HG03095 (cell line): ENCODE measurements at regions not wholly inside any gene's neighbourhood (a gene's known extent, or its start where the extent isn't known, plus 50 kb on each side); places are given as distances from the start of the nearest gene placed in this dataset.

Experiments
- ATAC-seq: cut with Tn5 transposase; IDR thresholded peaks from one replicate; pipeline ENCODE4 v1.9.1; 2021; ENCODE audit warnings: moderate library complexity; ENCODE audit not compliant: unreplicated experiment

DNA sequence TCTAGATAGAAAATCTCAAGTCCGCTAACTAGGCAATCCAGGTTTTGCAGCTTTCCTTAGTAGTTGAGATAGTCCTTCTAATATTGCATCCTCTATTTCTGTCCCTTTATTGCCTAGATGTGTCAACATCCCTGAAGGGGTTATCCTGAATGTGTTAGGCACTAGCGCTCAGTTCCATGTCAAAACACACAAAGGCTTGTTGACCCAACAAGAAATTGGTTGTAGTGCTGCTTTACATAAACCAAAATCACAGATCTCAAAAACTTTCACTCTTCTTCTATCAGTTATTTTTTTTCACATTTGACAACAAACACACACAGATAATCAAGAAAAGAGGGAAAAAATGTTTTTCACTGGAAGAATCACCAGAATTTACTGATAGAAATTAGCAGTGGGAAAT lies 51.4 kb upstream of the SOX2 start:
- ATAC-seq: no peak

DNA sequence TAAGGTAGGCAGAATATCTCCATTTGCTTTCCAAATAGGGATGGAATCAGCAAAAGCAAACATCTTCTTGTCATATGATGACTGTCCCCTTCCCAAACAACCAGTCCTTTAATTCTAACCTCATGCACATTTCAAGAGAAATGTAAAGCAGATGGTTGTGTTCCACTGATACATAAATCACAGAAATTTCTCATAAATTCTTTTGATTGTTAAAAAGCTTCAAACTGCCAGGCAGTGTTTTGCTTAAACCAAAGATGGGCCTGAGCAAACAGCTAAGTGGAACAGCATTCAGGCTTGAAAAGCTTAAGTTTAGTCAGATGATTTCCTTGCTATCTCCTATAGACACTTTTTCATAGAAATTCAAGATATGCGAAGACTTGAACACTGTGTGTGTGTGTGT lies 74.3 kb upstream of the SOX2 start:
- no peak for ATAC-seq

DNA sequence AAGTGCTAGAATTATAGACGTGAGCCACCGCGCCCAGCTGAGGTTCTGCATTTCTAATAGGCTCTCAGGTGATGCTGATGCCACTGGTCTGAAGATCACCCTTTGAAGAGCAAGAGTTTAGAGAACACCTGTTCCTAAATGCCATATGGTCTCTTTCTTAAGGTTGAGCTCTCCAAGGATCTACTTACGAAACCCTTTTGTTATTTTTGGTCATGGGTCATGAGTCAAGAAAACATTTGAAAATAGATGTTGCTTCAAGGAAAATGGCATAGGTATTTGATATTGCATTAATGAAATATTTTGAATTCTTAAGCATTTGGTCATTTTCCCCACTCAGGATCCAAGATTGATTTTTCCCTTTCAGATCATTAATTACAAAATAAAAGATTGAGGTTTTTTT lies 74.7 kb upstream of the SOX2 start:
- no peak for ATAC-seq

DNA sequence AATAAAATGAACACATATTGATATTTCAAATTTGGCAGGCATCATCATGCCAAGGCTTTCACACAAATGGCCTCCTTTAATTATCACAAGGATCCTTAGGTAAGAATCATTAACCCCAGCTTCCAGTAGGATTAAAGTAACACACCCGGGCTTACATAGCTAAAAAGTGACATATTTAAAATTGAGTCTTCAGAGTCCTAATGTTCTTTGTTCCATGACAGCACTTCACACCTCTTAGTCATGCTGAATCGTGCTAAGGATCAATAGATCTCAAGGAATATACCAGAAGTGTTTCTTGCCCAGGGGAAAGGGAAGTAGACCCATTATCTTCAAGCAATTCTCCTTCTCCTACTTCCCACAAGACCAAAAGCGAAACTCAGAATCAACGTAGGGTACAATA lies 76.6 kb upstream of the SOX2 start:
- no peak for ATAC-seq

DNA sequence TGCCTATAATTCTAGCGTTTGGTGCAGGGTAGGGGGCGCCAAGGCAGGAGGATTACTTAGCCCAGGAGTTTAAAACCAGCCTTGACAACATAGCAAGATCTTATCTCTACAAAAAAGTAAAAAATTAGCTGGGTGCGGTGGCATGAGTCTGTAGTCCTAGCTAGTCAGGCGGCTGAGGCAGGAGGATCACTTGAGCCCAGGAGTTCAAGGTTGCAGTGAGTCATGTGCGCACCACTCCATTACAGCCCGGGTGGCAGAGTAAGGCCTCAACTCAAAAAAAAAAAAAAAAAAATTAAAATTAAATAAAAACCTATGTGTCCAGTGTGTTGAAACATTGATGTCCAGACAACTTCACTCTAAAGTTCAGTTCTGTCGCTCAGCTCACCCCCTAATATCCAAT lies 78.2 kb upstream of the SOX2 start:
- ATAC-seq: no peak

DNA sequence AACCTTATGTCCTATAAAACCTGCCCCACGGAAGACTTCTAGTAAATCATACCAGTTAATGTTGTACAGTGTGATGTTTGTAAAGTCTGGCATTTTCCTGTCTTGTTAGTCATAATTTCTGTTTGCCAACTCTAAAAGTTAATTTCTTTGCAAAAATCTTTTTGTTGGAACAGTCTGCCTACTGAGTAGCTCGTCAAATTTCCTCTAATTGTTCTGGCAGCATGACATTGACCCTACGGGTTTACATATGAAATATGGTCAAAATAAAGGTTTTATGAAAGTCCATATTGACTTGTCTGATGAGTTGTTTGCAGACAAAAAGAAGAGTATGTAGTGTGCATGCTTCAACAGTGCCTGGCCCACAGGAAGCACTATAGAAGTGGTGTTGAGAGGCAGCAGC lies 79.8 kb upstream of the SOX2 start:
- ATAC-seq: no peak

DNA sequence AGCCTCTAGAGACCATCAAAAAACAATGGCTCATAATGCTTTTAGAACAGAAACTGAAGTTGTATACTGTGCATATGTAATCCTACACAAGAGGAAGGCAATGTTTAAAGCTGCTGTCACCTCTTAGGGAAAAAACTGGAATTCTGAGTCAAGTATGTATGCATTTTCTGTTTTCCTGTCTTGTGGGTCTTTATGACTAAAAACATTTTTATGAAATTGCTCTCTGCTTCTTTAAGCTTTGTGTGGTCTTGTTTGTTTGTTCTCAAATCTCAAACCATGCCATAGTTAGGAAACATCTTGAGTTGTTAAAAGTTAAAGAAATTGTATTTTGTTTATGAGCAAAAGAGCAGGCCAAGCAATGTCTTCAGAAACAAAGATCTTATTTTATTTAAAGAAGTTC lies 80.9 kb upstream of the SOX2 start:
- no peak for ATAC-seq

DNA sequence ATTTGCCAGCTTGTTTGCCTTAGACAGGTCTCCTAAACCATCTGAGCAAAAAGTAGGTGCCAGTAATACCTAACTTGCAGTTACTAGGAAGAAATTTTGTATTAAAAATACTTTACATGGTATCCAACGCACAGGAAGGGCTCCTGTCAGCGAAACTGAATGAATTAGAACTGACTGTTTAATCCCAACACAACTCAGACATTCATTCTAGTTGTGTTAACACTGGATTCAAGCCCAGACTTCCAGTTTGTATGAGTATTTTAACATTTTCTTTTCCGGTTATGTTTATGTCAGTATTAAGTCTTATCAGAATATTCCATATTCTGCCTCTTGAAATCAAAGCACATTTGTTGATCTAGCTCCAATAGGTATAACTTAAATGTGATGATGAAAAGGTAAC lies 82.0 kb upstream of the SOX2 start:
- no peak for ATAC-seq

DNA sequence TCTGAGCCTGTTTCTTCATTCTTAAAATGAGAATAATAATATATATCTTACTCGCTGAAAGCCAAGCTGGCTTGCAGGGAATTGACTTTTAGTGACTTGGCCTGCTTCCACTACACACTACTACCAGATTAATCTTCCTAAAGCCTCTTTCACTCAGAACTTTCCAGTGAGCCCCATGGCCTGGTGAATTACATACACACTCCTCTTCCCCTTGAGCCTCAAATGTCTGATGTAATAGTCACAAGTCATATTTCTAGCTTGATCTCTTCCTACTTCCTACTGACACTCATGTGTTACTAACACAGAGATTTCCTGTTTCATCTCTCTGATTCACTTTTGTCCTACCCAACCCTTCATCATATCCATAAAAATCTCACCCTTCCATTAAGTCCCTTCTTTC lies 82.7 kb upstream of the SOX2 start:
- no peak for ATAC-seq

DNA sequence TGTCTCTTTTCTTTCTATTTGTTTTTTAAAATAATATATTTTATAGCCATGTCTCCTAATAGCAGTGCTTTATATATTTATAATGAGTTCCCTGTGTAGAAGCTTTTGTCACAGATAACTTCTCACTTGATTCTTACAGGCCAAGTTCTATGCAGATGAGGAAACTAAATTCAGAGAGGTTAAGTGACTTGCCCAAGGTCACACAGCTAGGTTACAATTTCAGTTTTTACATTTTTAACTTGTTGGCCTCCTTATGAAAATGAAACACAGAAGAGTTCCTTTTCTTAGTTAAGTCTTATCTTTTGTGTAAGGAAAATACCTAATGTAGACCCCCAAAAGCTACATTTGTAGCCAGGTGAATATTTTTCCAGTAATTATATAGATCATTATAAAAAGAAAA lies 83.3 kb upstream of the SOX2 start:
- no peak for ATAC-seq

DNA sequence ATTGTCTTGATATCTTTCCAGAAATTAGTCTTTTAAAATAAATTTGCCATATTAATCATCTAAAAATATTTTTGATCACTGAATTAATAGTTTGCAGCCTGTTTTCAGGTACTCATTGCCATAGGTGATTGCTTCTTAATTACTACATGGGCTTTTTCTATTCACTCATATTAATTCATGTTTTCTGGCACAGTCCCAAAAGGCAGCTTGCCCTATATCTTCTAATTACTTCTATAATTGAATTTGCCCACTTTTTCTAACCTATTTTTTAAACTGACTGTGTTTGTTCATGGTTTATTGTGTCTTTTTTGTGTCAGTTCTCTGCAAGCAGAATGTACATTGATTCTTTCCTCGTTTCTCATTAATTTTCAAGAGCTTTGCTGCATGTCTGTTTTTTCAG lies 85.7 kb upstream of the SOX2 start:
- ATAC-seq: no peak

DNA sequence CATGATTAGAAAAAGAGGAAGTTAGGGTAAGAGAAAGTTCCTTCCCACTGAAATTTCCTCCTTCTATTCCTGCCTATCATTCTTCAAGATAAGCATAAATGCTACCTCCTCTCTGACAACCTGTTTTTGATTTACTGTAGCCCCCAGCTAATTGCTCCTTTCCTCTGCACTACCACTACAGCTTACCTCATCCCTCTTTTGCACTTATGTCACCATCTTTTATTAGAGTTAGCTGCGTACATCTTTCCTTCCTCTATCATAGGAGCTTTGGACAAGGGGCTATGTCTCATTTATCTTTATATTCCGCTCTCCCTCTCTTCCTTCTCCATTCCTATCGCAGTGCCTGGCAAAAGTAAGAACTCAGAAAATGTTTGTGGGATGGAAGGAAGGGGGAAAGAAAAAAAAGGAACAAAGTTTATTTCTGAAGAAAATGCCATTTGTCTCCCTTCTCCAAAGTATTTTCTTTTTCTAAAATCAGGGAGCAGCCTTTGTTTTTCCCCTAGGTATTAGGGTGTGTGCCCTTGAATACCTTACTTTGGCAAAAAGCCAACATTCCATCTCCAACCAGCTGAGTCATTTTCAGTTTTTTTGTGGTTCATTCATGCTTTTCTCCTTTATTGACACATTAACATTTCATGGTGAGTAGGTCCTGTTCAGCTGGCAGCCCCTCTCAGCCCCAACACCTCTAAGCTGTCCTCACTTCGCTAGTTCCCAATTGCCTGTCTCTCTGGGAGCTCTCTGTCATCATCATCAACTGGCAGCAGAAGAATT lies 87.6 kb upstream of the SOX2 start:
- no peak for ATAC-seq

DNA sequence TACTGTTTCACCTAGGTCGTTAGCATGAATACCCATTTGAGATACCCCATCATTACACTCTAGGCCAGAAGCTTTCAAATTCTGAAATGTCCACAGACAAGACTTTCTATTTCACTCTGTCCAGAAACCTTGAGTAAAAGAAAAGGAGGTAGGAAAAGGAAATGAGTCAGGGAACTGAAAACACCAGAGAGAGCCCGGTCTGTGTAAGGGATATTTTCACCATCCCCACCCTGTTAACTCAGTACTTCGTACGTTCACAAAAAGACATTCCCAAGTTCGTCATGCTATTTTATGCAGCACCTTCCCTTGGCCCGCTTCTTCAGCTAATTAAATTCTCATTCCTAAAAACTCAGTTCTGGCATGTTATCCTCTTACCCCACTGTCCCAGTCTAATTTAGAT lies 89.4 kb upstream of the SOX2 start:
- ATAC-seq: no peak

DNA sequence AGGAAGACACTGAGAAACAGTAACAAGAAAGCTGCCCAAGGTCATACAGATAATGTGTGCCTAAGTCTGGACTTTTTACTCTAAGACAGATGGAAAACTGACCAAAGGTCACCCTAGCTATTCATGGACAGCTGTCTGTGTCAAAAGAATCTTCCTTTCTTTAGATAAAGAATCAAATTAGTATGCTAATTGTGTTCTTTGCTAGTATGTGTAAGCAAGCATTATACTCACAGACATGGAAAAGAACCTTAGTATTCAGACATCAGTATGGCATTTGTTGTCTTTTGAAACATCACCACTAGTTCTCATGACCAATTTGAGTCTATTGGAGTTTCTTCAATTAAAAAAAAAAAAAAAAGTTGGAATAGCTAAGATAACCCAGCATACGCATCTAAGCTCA lies 91.8 kb upstream of the SOX2 start:
- no peak for ATAC-seq

DNA sequence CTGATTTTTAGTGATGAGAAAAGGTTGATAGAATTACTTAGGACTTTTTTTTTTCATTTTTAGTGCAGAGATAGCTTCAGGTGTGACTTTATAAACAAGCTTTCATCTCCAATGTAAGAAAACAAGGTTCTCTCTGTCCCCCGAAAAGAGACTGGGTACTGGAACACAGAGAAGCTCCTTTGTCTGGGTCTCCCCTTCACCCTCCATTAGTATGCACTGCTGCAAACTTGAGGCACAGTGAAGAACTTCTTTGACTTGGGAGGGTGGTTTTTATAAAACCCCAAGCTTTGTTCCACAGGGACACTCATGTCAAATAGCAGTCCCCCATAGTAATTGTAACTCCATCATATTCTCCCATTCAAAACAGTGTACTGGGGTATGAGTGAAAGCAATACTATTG lies 93.5 kb upstream of the SOX2 start:
- ATAC-seq: no peak

DNA sequence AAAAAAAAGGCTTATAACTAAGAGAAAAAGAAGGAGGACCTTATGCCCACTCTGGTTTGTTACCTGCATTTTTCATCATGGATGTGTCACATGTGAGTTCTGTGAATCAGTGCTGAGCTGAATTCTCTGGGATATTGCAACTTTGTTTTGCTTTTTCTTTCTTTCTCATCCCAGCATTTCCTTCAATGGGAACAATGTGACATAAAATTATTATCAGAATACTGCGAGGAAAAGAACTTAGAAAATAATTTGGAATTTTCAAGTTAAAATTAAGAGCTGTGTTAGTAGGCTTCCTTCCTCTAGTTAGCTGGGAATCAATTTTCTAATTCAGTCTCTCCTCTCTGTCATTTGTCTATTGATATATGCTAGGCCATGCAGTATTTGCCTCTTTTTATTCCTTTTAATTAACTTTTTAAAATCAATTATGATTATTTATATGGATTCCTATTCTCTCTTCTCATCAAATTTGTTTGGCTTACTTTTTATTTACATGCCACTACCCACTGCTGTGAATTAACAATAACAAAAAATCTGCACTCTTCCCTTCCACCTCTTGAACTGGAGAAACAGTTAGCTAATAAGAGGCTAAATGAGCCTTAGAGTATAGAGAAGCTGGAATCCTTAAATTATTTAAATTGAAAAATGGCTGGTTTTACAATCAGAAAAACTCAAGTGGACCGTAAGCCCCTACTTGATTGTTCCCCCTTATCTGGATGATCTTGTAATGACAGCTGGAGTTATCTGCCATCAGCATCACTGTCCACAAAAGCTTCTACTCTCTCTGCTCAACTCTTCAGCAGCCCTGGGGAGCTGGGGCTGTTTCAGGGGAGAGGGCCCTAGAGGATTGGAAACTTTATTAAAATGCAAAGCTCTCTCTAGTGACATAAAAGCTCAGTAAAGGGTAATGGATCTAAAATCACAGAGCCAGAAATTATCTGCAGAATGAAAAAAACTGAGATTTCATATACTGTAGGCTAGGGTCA lies 95.3 kb upstream of the SOX2 start:
- ATAC-seq: no peak

DNA sequence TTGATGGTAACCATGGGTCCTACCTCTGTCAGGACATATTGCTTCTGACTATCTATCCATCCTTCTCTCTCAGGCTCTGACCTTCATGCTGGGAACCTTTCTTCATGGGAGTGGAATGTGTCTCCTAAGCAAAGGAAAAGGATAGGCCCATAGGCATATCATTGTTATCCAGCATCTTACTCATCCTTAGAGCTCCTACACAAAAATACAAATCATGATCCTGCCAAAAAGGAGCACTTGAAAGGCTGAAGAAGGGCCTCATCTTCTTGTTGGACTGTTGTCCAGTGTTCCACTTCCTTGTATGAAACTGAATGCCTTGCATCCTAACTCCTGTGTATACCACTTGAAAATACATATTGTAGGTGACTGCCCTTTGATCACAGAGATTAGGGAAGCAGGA lies 96.1 kb upstream of the SOX2 start:
- no peak for ATAC-seq

DNA sequence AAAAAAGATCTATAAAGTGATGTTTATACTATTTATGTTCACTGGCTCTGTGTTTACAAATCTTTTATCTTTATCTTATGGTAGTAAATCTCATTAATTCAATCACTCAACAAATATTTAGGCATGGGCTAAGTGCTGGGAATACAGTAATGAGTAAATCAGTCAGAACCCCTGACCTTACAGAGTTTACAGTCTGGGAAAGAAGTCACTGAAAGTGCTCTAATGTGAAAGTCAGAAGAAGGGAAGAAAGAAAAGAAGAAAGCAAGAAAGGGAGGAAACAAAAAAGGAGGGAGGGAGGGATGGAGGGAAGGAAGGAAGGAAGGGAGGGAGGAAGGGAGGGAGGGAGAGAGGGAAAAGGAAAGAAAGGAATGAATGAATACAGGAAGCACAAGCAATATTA lies 96.8 kb upstream of the SOX2 start:
- no peak for ATAC-seq

DNA sequence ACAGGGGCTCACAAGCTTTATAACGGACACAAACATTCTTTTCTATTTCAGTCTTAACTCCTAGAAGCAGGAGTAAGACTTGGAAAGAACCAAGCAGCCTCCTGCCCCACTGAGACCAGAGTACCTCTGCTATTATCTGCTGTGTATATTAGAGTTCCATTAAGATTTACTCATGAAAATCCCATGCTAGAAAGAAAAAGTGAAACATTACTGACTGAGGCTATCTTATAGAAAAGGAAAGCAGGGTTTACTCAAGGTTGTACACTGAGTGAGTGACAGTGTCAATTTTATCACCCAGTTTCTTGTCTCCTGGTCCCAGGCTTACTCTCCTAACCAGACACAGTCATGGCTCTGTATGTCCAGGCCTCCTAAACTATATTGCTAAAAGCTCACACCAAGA lies 97.9 kb upstream of the SOX2 start:
- no peak for ATAC-seq

DNA sequence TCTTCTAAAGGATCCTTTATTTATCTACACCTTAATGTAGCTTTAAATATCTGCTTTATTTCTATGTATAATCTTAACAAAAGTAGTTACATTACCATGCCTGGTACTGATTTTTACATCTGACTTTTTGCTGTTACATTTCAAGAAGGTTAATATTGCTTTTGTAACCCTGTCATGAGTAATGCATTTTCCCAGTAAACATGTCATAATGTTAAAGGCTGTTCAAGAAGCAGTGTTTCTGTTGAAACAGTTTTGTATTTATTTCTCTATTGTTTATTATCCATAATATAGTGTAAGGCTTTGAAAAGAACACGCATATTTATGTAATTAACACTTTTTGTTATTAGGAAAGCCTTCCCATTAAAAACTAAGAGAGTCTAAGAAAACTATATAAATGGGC lies 98.5 kb upstream of the SOX2 start:
- no peak for ATAC-seq

DNA sequence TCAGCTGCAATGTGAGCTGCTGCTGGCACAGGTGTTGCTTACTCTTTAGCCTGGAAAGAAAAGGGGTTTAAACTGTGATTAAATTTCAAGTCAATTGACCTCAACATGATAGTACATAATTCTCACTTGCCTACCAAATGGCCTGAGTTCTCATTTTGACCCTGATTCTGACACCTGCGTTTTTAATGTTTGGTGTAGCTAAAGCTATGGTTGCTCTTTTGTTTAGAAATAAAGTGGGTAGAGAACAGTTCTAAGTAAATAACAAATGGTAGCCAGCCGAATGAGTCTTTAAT lies 100.8 kb upstream of the SOX2 start:
- no peak for ATAC-seq
